K562 (cell line): ENCODE measurements at regions not wholly inside any gene's neighbourhood (a gene's known extent, or its start where the extent isn't known, plus 50 kb on each side); places are given as distances from the start of the nearest gene placed in this dataset.

Experiments used
- ATAC-seq: fragments of 200-7000 bp; cut with Tn5 transposase; 3 replicates; pipeline ENCODE4 v1.9.1; 2020; ENCODE audit warnings: moderate library complexity
- BruUV-seq: library from RNA; stranded (reverse); fragments of 400-500 nt; replicated peaks from 2 replicates; lab custom pipeline; 2021; lab: Mats Ljungman, UMichigan
- CTCF ChIA-PET: fragments of 300-600 bp; formaldehyde crosslinking; extraction: SDS; loops from one replicate; lab custom pipeline; 2021; ENCODE audit warnings: low intra/inter-chr PET ratio; lab: Yijun Ruan, JAX
- POLR2A ChIA-PET: fragments of 300-600, 350-650 bp; sonication (Branson Sonifier 250); formaldehyde crosslinking; extraction: SDS; loops from one replicate; lab custom pipeline; 2021; ENCODE audit warnings: antibody characterized with exemption, inconsistent platforms; lab: Yijun Ruan, JAX
- DNase-seq, 4 experiments: peaks; one replicate each; pipeline versions ENCODE4 v3.0.0 to v3.0.0-alpha.2; 2011 to 2018; ENCODE audit warnings: low spot score in 3 of 4, mixed read lengths in 3 of 4; ENCODE audit errors: extremely low read depth in 1 of 4
- FAIRE-seq: peaks from 2 replicates; lab custom pipeline; 2011; peaks lifted over from hg19 to GRCh38; lab: Jason Lieb, UNC
- H2AFZ ChIP-seq: 2 replicates; pipeline ENCODE4 v1.6.0; 2011; ENCODE audit warnings: low read depth, low read length, control low read depth, inconsistent platforms
- H3K27ac ChIP-seq: fragments of 200-600 bp; 3 replicates; pipeline ENCODE4 v1.8.0; 2011; ENCODE audit warnings: low read depth, mild to moderate bottlenecking, control low read depth, inconsistent platforms, low read length, moderate library complexity, mixed read lengths; ENCODE audit errors: extremely low read depth
- H3K27me3 ChIP-seq, 2 experiments: fragments of 300-600 bp in 1 of 2; 2 replicates in 1 of 2; 3 replicates in 1 of 2; pipeline versions ENCODE4 v1.6.0 to v1.8.0; 2011; ENCODE audit warnings: inconsistent platforms in 2 of 2, low read length in 2 of 2, mild to moderate bottlenecking in 1 of 2, mixed read lengths in 1 of 2, moderate library complexity in 1 of 2; ENCODE audit not compliant: control insufficient read depth in 2 of 2, insufficient read depth in 2 of 2
- H3K36me3 ChIP-seq: fragments of 300-600 bp; 3 replicates; pipeline ENCODE4 v1.8.0; 2011; ENCODE audit warnings: mild to moderate bottlenecking, low read length, inconsistent platforms; ENCODE audit not compliant: control insufficient read depth, insufficient read depth
- H3K4me1 ChIP-seq, 2 experiments: fragments of 200-600 bp in 1 of 2; replicated peaks in 1 of 2; 2 replicates in 1 of 2; 3 replicates in 1 of 2; pipeline versions ENCODE4 v1.5.1 to v1.8.0; 2011; ENCODE audit warnings: inconsistent platforms in 2 of 2, low read length in 2 of 2, mild to moderate bottlenecking in 1 of 2, mixed read lengths in 1 of 2, moderate library complexity in 1 of 2; ENCODE audit not compliant: control insufficient read depth in 2 of 2, insufficient read depth in 2 of 2
- H3K4me2 ChIP-seq: 2 replicates; pipeline ENCODE4 v1.6.1; 2011; ENCODE audit warnings: low read length, control low read depth, inconsistent platforms, mixed read lengths; ENCODE audit not compliant: insufficient read depth
- H3K4me3 ChIP-seq: fragments of 200-600 bp; sonication (generic), shearing (Covaris generic); 2 replicates; pipeline ENCODE4 v1.5.1; 2016; ENCODE audit warnings: control low read depth, inconsistent platforms
- H3K79me2 ChIP-seq: fragments of 200-600 bp; 3 replicates; pipeline ENCODE4 v1.8.0; 2011; ENCODE audit warnings: low read length, inconsistent platforms; ENCODE audit not compliant: control insufficient read depth, insufficient read depth
- H3K9ac ChIP-seq, 2 experiments: 2 replicates each; pipeline versions ENCODE4 v1.6.0 to v1.6.1; 2011; ENCODE audit warnings: low read depth in 2 of 2, low read length in 2 of 2, control low read depth in 1 of 2, inconsistent platforms in 1 of 2, mild to moderate bottlenecking in 1 of 2, mixed read lengths in 1 of 2; ENCODE audit not compliant: insufficient read depth in 1 of 2
- H3K9me1 ChIP-seq: one replicate; pipeline ENCODE4 v1.6.0; 2011; ENCODE audit warnings: inconsistent platforms, mild to moderate bottlenecking, low read length, moderate library complexity; ENCODE audit not compliant: control insufficient read depth, insufficient read depth
- H3K9me3 ChIP-seq: replicated peaks from 2 replicates; pipeline ENCODE4 v1.5.1; 2011; ENCODE audit warnings: low read depth, low read length, inconsistent platforms; ENCODE audit not compliant: control insufficient read depth, insufficient read depth
- H4K20me1 ChIP-seq: replicated peaks from 2 replicates; pipeline ENCODE4 v1.6.1; 2011; ENCODE audit warnings: low read length, inconsistent platforms, mixed read lengths; ENCODE audit not compliant: control insufficient read depth, insufficient read depth
- FOXJ2 ChIP-seq: fragments of 200-800 bp; sonication (Bioruptor generic); IDR thresholded peaks from 2 replicates; pipeline ENCODE4 v1.6.1; 2016; ENCODE audit warnings: missing genetic modification characterization, missing compliant biosample characterization
- KLF10 ChIP-seq: fragments of 250-450 bp; sonication (Bioruptor Pico); IDR thresholded peaks from 2 replicates; pipeline ENCODE4 v1.6.1; 2021; ENCODE audit warnings: matching md5 sums
- WGBS: fragments of 100-300 bp; shearing (Covaris generic); methylation state at CpG from one replicate; pipeline ENCODE4 v1.1.6; 2016; ENCODE audit warnings: low coverage, mixed read lengths; ENCODE audit not compliant: insufficient coverage; ENCODE audit errors: missing lambda C conversion rate; 5-methylcytosine and 5-hydroxymethylcytosine counted together
- in situ Hi-C: fragments of 300-500 bp; cut with MboI; formaldehyde crosslinking; loops from 4 replicates; pipeline ENCODE4 v1.15.0; 2018; ENCODE audit warnings: inconsistent platforms, mixed read lengths
- intact Hi-C: fragments of 100-400 bp; cut with micrococcal nuclease; formaldehyde crosslinking; loops from 2 replicates; pipeline ENCODE4 v1.14.2; 2022
- TF ChIP-seq, protein P1 (sequence below), 2 experiments: fragments of 450-650 bp in 1 of 2; sonication (generic) in 1 of 2; formaldehyde crosslinking in 1 of 2; IDR thresholded peaks in 1 of 2; conservative IDR thresholded peaks in 1 of 2; 2 replicates each; pipeline versions ENCODE4 v1.6.1 to v1.8.1; 2016 to 2023; ENCODE audit warnings: mild to moderate bottlenecking in 2 of 2, moderate library complexity in 2 of 2, inconsistent platforms in 1 of 2, missing genetic modification reagents in 1 of 2
- TF ChIP-seq, protein P2 (sequence below), 3 experiments: fragments of 200-800 bp in 1 of 3; sonication (Bioruptor generic) in 1 of 3; sonication (generic) in 1 of 3; formaldehyde crosslinking in 1 of 3; IDR thresholded peaks; 2 replicates each; pipeline versions ENCODE4 v1.6.1 to v1.8.0; 2016 to 2022; ENCODE audit warnings: mild to moderate bottlenecking in 2 of 3, missing compliant biosample characterization in 2 of 3, missing genetic modification characterization in 2 of 3, missing genetic modification reagents in 1 of 3
- TF ChIP-seq, protein P3 (sequence below): IDR thresholded peaks from 2 replicates; pipeline ENCODE4 v1.6.1; 2014; ENCODE audit warnings: antibody characterized with exemption
- TF ChIP-seq, protein P4 (sequence below), 2 experiments: fragments of 450-650 bp; formaldehyde crosslinking in 1 of 2; IDR thresholded peaks; 2 replicates each; pipeline versions ENCODE4 v1.4.0 to v1.6.1; 2014 to 2020; ENCODE audit warnings: mild to moderate bottlenecking in 2 of 2, borderline replicate concordance in 1 of 2, low read depth in 1 of 2

DNA sequence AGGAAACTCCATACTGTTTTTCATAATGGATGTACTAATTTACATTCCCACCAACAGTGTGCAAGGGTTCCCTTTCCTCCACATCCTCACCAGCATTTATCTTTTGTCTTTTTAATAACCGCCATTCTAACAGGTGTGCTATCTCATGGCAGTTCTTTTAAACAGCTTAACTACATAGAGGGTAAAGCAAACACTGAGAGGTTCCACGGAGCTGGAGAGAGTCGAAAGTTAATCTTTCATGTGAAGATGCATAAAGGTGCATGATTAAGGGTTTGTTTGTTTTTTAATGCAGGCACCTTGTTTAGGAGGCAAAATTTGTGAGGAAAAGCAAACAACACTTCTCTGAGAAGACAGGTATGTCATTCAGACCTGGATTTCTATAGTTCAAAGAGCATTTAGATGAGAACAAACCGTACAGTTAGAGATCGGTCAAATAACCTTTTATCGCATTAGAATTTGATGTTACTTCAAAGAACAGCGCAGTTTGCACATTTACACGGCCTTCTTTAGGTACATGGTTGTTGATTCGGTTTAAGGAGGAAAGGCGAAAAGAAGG lies 193.9 kb downstream of the RBM26 start:
- FAIRE-seq (no peak), DNase-seq (no peak), ATAC-seq (no peak)
- no peak overlapping the region for H3K27ac ChIP-seq
- H3K9me3 ChIP-seq = no peaks in the 10 kb centered on the region
- no peaks in the 10 kb centered on the region for H3K27me3 ChIP-seq
- H3K4me2 ChIP-seq = no peak overlapping the region
- in situ Hi-C loops = no loop called here
- H2AFZ ChIP-seq = no peak overlapping the region
- CTCF ChIA-PET = no interaction called here
- H3K9ac ChIP-seq = no peak overlapping the region
- H3K9me1 ChIP-seq = no peaks in the 10 kb centered on the region
- 1% methylated on average over 10 of the region's 10 CpGs for WGBS
- intact Hi-C loops = no loop called here
- no peaks in the 10 kb centered on the region for H4K20me1 ChIP-seq
- no peaks in the 10 kb centered on the region for H3K4me1 ChIP-seq
- H3K79me2 ChIP-seq = no peaks in the 10 kb centered on the region
- H3K4me3 ChIP-seq = no peak overlapping the region
- H3K36me3 ChIP-seq = no peaks in the 10 kb centered on the region
- BruUV-seq = no TSS peak
- POLR2A ChIA-PET = no interaction called here
- TF ChIP-seq, protein P1, sequence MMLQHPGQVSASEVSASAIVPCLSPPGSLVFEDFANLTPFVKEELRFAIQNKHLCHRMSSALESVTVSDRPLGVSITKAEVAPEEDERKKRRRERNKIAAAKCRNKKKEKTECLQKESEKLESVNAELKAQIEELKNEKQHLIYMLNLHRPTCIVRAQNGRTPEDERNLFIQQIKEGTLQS (IDR thresholded peaks at IDR 0.05) = no peak
- TF ChIP-seq, protein P1 (CRISPR knock-in tag; conservative IDR thresholded peaks at IDR 0.05) = no peak
- no peak for TF ChIP-seq FOXJ2 (tag)
- TF ChIP-seq KLF10 (CRISPR knock-in tag) = no peak
- TF ChIP-seq, protein P2, sequence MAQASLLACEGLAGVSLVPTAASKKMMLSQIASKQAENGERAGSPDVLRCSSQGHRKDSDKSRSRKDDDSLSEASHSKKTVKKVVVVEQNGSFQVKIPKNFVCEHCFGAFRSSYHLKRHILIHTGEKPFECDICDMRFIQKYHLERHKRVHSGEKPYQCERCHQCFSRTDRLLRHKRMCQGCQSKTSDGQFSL (CRISPR knock-in tag; IDR thresholded peaks at IDR 0.05) = no peak
- TF ChIP-seq, protein P2 (tag; IDR thresholded peaks at IDR 0.05) = no peak
- TF ChIP-seq, protein P3, sequence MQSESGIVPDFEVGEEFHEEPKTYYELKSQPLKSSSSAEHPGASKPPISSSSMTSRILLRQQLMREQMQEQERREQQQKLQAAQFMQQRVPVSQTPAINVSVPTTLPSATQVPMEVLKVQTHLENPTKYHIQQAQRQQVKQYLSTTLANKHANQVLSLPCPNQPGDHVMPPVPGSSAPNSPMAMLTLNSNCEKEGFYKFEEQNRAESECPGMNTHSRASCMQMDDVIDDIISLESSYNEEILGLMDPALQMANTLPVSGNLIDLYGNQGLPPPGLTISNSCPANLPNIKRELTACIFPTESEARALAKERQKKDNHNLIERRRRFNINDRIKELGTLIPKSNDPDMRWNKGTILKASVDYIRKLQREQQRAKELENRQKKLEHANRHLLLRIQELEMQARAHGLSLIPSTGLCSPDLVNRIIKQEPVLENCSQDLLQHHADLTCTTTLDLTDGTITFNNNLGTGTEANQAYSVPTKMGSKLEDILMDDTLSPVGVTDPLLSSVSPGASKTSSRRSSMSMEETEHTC = no peak
- TF ChIP-seq, protein P4, sequence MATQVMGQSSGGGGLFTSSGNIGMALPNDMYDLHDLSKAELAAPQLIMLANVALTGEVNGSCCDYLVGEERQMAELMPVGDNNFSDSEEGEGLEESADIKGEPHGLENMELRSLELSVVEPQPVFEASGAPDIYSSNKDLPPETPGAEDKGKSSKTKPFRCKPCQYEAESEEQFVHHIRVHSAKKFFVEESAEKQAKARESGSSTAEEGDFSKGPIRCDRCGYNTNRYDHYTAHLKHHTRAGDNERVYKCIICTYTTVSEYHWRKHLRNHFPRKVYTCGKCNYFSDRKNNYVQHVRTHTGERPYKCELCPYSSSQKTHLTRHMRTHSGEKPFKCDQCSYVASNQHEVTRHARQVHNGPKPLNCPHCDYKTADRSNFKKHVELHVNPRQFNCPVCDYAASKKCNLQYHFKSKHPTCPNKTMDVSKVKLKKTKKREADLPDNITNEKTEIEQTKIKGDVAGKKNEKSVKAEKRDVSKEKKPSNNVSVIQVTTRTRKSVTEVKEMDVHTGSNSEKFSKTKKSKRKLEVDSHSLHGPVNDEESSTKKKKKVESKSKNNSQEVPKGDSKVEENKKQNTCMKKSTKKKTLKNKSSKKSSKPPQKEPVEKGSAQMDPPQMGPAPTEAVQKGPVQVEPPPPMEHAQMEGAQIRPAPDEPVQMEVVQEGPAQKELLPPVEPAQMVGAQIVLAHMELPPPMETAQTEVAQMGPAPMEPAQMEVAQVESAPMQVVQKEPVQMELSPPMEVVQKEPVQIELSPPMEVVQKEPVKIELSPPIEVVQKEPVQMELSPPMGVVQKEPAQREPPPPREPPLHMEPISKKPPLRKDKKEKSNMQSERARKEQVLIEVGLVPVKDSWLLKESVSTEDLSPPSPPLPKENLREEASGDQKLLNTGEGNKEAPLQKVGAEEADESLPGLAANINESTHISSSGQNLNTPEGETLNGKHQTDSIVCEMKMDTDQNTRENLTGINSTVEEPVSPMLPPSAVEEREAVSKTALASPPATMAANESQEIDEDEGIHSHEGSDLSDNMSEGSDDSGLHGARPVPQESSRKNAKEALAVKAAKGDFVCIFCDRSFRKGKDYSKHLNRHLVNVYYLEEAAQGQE (IDR thresholded peaks at IDR 0.05; ENCODE audit: borderline replicate concordance) = no peak
- TF ChIP-seq, protein P4 (CRISPR knock-in tag; IDR thresholded peaks at IDR 0.05; ENCODE audit: low read depth) = no peak
